HepG2 (cell line): ENCODE measurements at regions not wholly inside any gene's neighbourhood (a gene's known extent, or its start where the extent isn't known, plus 50 kb on each side); places are given as distances from the start of the nearest gene placed in this dataset.

Experiments used
- ATAC-seq: fragments of 200-7000 bp; cut with Tn5 transposase; 3 replicates; pipeline ENCODE4 v1.9.1; 2020; ENCODE audit warnings: mild to moderate bottlenecking, moderate library complexity
- BruUV-seq: library from RNA; stranded (reverse); fragments of 400-500 nt; replicated peaks from 2 replicates; lab custom pipeline; 2021; lab: Mats Ljungman, UMichigan
- CTCF ChIA-PET: fragments of 300-600 bp; formaldehyde crosslinking; extraction: SDS; loops from one replicate; lab custom pipeline; 2021; ENCODE audit warnings: low total read pairs, inconsistent platforms, low intra/inter-chr PET ratio; lab: Yijun Ruan, JAX
- POLR2A ChIA-PET: fragments of 350-600 bp; sonication (Branson Sonifier 250); formaldehyde crosslinking; loops from one replicate; lab custom pipeline; 2020; ENCODE audit warnings: antibody characterized with exemption, inconsistent platforms; lab: Yijun Ruan, JAX
- DNase-seq: peaks from one replicate; pipeline ENCODE4 v3.0.0-alpha.2; 2015; ENCODE audit warnings: low spot score
- FAIRE-seq: peaks from 3 replicates; lab custom pipeline; 2011; peaks lifted over from hg19 to GRCh38; lab: Jason Lieb, UNC
- H2AFZ ChIP-seq: one replicate; pipeline ENCODE4 v1.6.1; 2011; ENCODE audit warnings: low read length, inconsistent platforms
- H3K27ac ChIP-seq: fragments of 300-600 bp; 3 replicates; pipeline ENCODE4 v1.8.0; 2011; ENCODE audit warnings: mixed run types, mild to moderate bottlenecking, mixed read lengths, low read length, inconsistent platforms; ENCODE audit not compliant: insufficient read depth; ENCODE audit errors: extremely low read length
- H3K27me3 ChIP-seq, 2 experiments: fragments of 200-600 bp in 1 of 2; 2 replicates in 1 of 2; 3 replicates in 1 of 2; pipeline versions ENCODE4 v1.6.0 to v1.8.0; 2011; ENCODE audit warnings: low read length in 2 of 2, mild to moderate bottlenecking in 2 of 2, moderate library complexity in 2 of 2, inconsistent platforms in 1 of 2; ENCODE audit not compliant: insufficient read depth in 2 of 2, control insufficient read depth in 1 of 2
- H3K36me3 ChIP-seq, 2 experiments: fragments of 200-600 bp in 1 of 2; replicated peaks in 1 of 2; 2 replicates in 1 of 2; 3 replicates in 1 of 2; pipeline versions ENCODE4 v1.5.1 to v1.8.0; 2011; ENCODE audit warnings: low read length in 2 of 2, inconsistent platforms in 1 of 2; ENCODE audit not compliant: insufficient read depth in 2 of 2, control insufficient read depth in 1 of 2
- H3K4me1 ChIP-seq: 2 replicates; pipeline ENCODE4 v1.5.1; 2012; ENCODE audit warnings: low read length, inconsistent platforms; ENCODE audit not compliant: insufficient read depth
- H3K4me2 ChIP-seq: 2 replicates; pipeline ENCODE4 v1.6.0; 2011; ENCODE audit warnings: low read depth, low read length, inconsistent platforms
- H3K4me3 ChIP-seq, 3 experiments: fragments of 200-600 bp in 1 of 3; sonication (generic), shearing (Covaris generic) in 1 of 3; replicated peaks in 1 of 3; 2 replicates each; pipeline ENCODE4 v1.5.1; 2011 to 2016; ENCODE audit warnings: low read length in 3 of 3, inconsistent platforms in 2 of 3, low read depth in 2 of 3, mild to moderate bottlenecking in 2 of 3, control low read depth in 1 of 3, mixed read lengths in 1 of 3; ENCODE audit not compliant: insufficient read depth in 1 of 3
- H3K79me2 ChIP-seq: one replicate; pipeline ENCODE4 v1.6.1; 2011; ENCODE audit warnings: low read length, inconsistent platforms; ENCODE audit not compliant: insufficient read depth
- H3K9ac ChIP-seq: 2 replicates; pipeline ENCODE4 v1.6.0; 2011; ENCODE audit warnings: mild to moderate bottlenecking, low read depth, low read length, inconsistent platforms; ENCODE audit not compliant: insufficient read depth
- H3K9me3 ChIP-seq: 2 replicates; pipeline ENCODE4 v1.5.1; 2012; ENCODE audit warnings: mild to moderate bottlenecking, low read length
- H4K20me1 ChIP-seq: 2 replicates; pipeline ENCODE4 v1.6.0; 2011; ENCODE audit warnings: inconsistent platforms, mild to moderate bottlenecking, low read length, moderate library complexity; ENCODE audit not compliant: insufficient read depth
- FOXP1 ChIP-seq, 2 experiments: fragments of 450-650 bp in 1 of 2; IDR thresholded peaks; 2 replicates each; pipeline ENCODE4 v1.6.1; 2017 to 2018; ENCODE audit warnings: antibody characterized with exemption in 1 of 2
- RFXANK ChIP-seq: IDR thresholded peaks from 2 replicates; pipeline ENCODE4 v1.6.1; 2016
- ZFP36L1 ChIP-seq: sonication (generic); formaldehyde crosslinking; IDR thresholded peaks from 2 replicates; pipeline ENCODE4 v1.8.0; 2022; ENCODE audit warnings: mild to moderate bottlenecking, missing genetic modification reagents, moderate library complexity
- ZNF280D ChIP-seq: sonication (generic); formaldehyde crosslinking; IDR thresholded peaks from 2 replicates; pipeline ENCODE4 v1.5.1; 2020; ENCODE audit warnings: mild to moderate bottlenecking, missing genetic modification reagents
- ZNF646 ChIP-seq: sonication (generic); formaldehyde crosslinking; IDR thresholded peaks from 2 replicates; pipeline ENCODE4 v1.9.0; 2021; ENCODE audit warnings: mild to moderate bottlenecking, missing genetic modification reagents
- ZNF761 ChIP-seq: sonication (generic); formaldehyde crosslinking; conservative IDR thresholded peaks from 2 replicates; pipeline ENCODE4 v1.4.0; 2020; ENCODE audit warnings: mild to moderate bottlenecking, missing genetic modification reagents
- ZNF772 ChIP-seq: sonication (generic); formaldehyde crosslinking; IDR thresholded peaks from 2 replicates; pipeline ENCODE4 v1.5.0; 2020; ENCODE audit warnings: mild to moderate bottlenecking, missing genetic modification reagents
- ZZZ3 ChIP-seq: sonication (generic); formaldehyde crosslinking; IDR thresholded peaks from 2 replicates; pipeline ENCODE4 v1.4.0; 2020; ENCODE audit warnings: missing genetic modification reagents, mild to moderate bottlenecking, borderline replicate concordance
- WGBS: methylation state at CpG from one replicate; pipeline ENCODE4 v1.1.6; 2017; ENCODE audit warnings: low lambda C conversion rate; 5-methylcytosine and 5-hydroxymethylcytosine counted together
- in situ Hi-C: cut with HindIII; loops from 2 replicates; pipeline ENCODE4 v1.10.0; 2017; ENCODE audit warnings: low pct_unique_long_range_greater_than_20kb; ENCODE audit not compliant: extremely low pct_ligation_motif_present
- intact Hi-C: fragments of 100-400 bp; cut with micrococcal nuclease; formaldehyde crosslinking; loops from one replicate; pipeline ENCODE4 v1.10.0; 2022; ENCODE audit not compliant: unreplicated experiment

GRCh38 chr6:44631968-44632367 lies 244.5 kb downstream of the CDC5L start:
- intact Hi-C loops, result no loop called here
- ChIA-PET CTCF (no interaction called here), POLR2A (no interaction called here)
- Histone ChIP-seq H3K4me1 (peaks cover 5% of the 10 kb centered on the region), H2AFZ (no peak overlapping the region), H3K27me3 (peaks cover 0 to 42% of the 10 kb centered on the region in 2 experiments; a peak in 2 of 5 replicates), H3K4me2 (no peak overlapping the region), H3K27ac (no peak overlapping the region), H3K36me3 (no peaks in the 10 kb centered on the region), H3K4me3 (no peak overlapping the region), H3K79me2 (no peaks in the 10 kb centered on the region), H3K9me3 (no peaks in the 10 kb centered on the region), H3K9ac (no peak overlapping the region), H4K20me1 (no peaks in the 10 kb centered on the region)
- in situ Hi-C loops, result no loop called here
- TF ChIP-seq ZNF280D (no peak), ZNF772 (no peak), RFXANK (CRISPR knock-in tag) (no peak), ZZZ3 (no peak), ZNF761 (CRISPR knock-in tag) (no peak), ZFP36L1 (no peak)
- ATAC-seq, result no peak
- DNase-seq, result no peak
- WGBS, result 48% methylated on average over 6 of the region's 6 CpGs
- no peak for FAIRE-seq
- BruUV-seq, result no TSS peak

- WGBS, result 35% methylated on average over 8 of the region's 8 CpGs
- BruUV-seq, result no TSS peak
- DNase-seq (no peak), ATAC-seq (no peak), FAIRE-seq (no peak)
- Histone ChIP-seq H3K79me2 (no peaks in the 10 kb centered on the region), H4K20me1 (no peaks in the 10 kb centered on the region), H3K9ac (no peak overlapping the region), H3K4me1 (no peaks in the 10 kb centered on the region), H3K4me2 (no peak overlapping the region), H3K9me3 (no peaks in the 10 kb centered on the region), H3K4me3 (no peak overlapping the region), H3K27ac (no peak overlapping the region), H3K27me3 (peaks cover 1 to 37% of the 10 kb centered on the region in 2 experiments; a peak in 3 of 5 replicates), H3K36me3 (no peaks in the 10 kb centered on the region), H2AFZ (no peak overlapping the region)
- POLR2A ChIA-PET, result no interaction called here
- in situ Hi-C loops, result no loop called here
- intact Hi-C loops, result no loop called here
- CTCF ChIA-PET, result no interaction called here
- TF ChIP-seq FOXP1 (IDR thresholded peaks at IDR 0.05), result no peak
- no peak for TF ChIP-seq FOXP1 (CRISPR knock-in tag; IDR thresholded peaks at IDR 0.05)
- no peak for TF ChIP-seq ZNF646 (CRISPR knock-in tag)
Measured at GRCh38 chr6:44634321-44634720, 246.8 kb downstream of the CDC5L start.
